Spleen (tissue), 7 donors: ENCODE measurements at regions not wholly inside any gene's neighbourhood (a gene's known extent, or its start where the extent isn't known, plus 50 kb on each side); places are given as distances from the start of the nearest gene placed in this dataset.

Experiments used
- CTCF ChIP-seq, 11 experiments: fragments of 200-600 bp in 7 of 11; fragments of 450-650 bp in 4 of 11; sonication (generic) in 4 of 11; IDR thresholded peaks in 8 of 11; conservative IDR thresholded peaks in 3 of 11; 1 replicate in 7 of 11; 2 replicates in 4 of 11; pipeline versions ENCODE4 v1.4.0 to v1.8.0; 2016 to 2021; ENCODE audit warnings: antibody characterized with exemption in 11 of 11, inconsistent platforms in 4 of 11, mild to moderate bottlenecking in 1 of 11
- POLR2A ChIP-seq, 3 donors: fragments of 450-650 bp; IDR thresholded peaks; one replicate each; pipeline ENCODE4 v1.5.1; 2017; ENCODE audit warnings: antibody characterized with exemption in 3 of 3, mild to moderate bottlenecking in 1 of 3
- donor health status: DM: no; HTN: no; CAD: no; lungs with moderate emphysema.
- donor health status: DM: no; HTN: no; CAD: no.
- donor health status: DM: no; HTN: no; CAD: no.

GRCh38 chr11:112620621-112621394 is 340.4 kb upstream of the NCAM1 start:
- TF ChIP-seq POLR2A (IDR thresholded peaks at IDR 0.05) (no peak), CTCF (IDR thresholded peaks at IDR 0.05 in 8 of 11, conservative IDR thresholded peaks at IDR 0.05 in 3 of 11) (no peak)
